ENCODE measurements at regions not wholly inside any gene's neighbourhood (a gene's known extent, or its start where the extent isn't known, plus 50 kb on each side); places are given as distances from the start of the nearest gene placed in this dataset.
"Not testable (repeated sequence)": the region's sequence is repeated elsewhere in the genome, so short reads cannot be mapped to it uniquely, and the experiment has no call there.

GRCh38 chr4:12519426-12519825, 964.7 kb downstream of the RAB28 start:
- FAIRE-seq (no peak), DNase-seq (ENCODE audit: low spot score in 2 of 2) (no peak)

- DNase-seq (ENCODE audit: low spot score in 2 of 2) (no peak), FAIRE-seq (no peak)
Measured at GRCh38 chr4:12507868-12508481, 976.2 kb downstream of the RAB28 start.

DNA sequence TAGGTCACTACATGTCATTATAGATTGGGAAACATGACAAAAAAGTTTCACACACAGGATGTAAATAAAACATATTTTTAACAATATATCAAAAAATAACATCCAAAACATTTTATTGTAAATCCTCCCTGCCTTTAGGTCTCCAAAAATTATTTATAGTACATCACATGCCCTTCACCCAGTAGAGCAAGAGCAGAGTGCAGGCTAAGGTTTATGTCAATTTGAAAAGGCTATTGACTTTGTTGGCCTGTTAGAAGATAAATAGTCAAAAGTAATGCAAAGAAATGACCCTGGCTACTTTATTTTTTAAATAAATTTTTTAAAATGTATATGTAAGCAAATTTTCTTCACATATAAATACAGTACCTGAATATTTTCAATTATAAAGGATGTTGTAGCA, 983.7 kb downstream of the RAB28 start:
- FAIRE-seq, result no peak
- DNase-seq (ENCODE audit: low spot score in 2 of 2), result no peak

DNA sequence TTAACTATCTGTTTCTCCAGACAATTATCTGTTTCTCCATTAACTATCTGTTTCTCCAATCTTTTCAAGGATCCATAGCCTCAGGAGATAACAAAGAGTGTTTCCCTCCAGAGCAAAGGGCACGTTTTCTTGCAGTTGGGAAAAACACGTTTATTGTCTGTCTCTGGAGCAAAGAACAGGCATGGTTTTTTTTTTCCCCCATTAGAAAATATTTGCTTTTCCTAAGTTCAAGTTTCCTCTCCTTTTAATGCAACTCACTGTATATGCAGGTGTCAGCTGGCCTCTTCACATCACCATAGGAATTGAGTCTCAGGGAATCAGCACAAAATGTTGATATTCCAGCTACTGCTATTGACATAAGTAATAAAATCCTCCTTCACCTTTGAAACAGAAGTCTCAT, 984.4 kb downstream of the RAB28 start:
- FAIRE-seq (no peak), DNase-seq (ENCODE audit: low spot score in 2 of 2) (no peak)

DNA sequence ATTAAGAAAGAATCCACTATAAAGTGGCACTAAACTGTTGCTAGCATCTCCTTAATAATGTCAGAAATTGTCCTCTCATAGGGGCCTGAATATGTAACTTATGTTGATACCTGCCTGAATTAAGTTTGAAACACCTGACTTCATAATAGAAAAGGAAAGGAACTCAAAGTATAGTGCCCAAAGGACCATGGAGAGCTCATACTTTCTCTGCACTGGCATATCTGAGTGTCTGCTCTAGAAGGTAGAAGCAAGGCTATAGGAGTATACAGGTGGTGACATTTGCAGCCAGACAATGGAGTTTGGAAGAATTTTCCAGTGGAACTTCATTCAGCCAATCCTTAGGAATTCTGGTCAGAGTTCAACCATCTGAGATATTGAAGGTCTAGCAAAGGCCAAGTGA, 988.9 kb downstream of the RAB28 start:
- DNase-seq (ENCODE audit: low spot score in 2 of 2) (no peak), FAIRE-seq (no peak)

DNA sequence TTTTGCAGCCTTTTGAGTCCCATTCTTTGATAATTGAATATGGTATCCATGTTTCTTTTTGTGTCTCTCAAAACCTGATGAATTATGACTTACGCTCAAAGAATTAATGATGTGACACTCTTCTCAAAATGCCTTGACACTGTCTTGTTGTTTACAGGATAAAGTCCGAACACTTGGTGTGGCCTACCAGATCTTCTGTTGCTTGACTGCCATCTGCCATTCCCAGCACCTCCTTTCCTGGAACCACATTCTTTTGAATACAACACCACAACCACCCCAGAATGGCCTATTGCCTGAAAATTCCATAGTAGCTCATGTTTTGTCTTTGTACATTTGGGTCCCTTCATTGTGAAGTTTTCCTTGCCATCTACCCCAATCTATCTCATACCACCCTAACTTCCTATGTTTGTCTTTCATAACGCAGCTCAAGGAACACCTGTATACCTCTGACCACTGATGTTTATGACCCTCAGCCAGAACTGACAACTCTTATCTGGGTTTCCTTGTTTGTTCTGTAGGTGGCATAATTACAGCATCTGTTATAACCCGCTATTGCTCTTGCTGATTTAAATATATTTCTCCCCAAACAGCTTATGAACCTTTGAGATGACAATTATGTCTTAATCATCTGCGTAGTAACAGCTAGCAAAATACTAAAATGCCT, 991.3 kb downstream of the RAB28 start:
- DNase-seq (ENCODE audit: low spot score in 2 of 2) (no peak), FAIRE-seq (no peak)

DNA sequence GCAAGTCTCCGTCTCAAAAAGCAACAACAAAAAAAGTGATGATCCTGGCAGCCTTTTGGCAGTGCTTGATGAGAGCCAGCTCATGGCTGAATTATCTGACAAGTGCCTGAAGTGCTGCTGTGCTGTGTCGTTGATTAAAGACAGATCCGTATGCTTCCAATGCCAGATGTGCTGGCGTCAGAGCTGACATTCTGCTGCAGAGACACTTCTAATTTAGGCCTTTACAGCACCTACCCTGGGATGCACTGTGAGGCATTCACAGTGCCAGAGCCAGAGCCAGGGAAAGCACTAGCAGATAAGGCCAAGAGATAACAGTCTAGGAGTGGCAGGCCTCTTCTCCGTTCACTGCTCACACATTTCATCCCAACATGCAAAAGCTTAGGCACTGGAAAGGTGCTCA, 995.5 kb downstream of the RAB28 start:
- no peak for DNase-seq (ENCODE audit: low spot score in 2 of 2)
- no peak for FAIRE-seq

GRCh38 chr4:12487000-12487399, 997.1 kb downstream of the RAB28 start:
- no peak for DNase-seq (ENCODE audit: low spot score in 2 of 2)
- no peak for FAIRE-seq

GRCh38 chr4:12472087-12472486, 1012.1 kb downstream of the RAB28 start:
- no peak for DNase-seq (ENCODE audit: low spot score in 2 of 2)
- FAIRE-seq, result no peak

DNA sequence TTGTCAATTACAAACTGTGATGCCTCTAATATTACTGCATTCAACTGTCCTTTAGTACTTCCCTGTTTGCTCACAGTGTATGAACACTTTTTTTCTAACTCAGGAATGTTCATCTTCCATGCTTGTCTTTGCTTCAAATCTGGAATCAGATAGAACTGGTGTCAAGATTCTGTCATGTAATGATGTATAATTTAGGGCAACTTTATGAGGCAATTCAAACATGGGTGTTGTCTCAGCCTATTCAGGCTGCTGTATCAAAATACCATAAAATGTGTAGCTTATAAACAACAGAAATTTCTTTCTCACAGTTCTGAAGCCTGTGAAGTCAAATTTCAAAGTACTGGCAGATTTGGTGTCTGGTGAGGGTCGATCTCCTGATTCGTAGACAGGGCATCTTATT, 1012.9 kb downstream of the RAB28 start:
- DNase-seq (ENCODE audit: low spot score in 2 of 2) (no peak), FAIRE-seq (no peak)

DNA sequence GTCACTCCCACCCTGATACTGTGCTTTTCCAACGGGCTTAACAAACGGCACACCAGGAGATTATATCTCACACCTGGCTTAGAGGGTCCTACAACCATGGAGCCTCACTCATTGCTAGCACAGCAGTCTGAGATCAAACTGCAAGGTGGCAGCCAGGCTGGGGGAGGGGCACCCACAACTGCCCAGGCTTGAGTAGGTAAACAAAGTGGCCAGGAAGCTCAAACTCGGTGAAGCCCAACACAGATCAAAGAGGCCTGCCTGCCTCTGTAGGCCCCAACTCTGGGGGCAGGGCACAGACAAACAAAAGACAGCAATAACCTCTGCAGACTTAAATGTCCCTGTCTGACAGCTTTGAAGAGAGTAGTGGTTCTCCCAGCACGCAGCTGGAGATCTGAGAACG, 1022.6 kb downstream of the RAB28 start:
- DNase-seq (ENCODE audit: low spot score in 2 of 2); FAIRE-seq: not testable (repeated sequence)

DNA sequence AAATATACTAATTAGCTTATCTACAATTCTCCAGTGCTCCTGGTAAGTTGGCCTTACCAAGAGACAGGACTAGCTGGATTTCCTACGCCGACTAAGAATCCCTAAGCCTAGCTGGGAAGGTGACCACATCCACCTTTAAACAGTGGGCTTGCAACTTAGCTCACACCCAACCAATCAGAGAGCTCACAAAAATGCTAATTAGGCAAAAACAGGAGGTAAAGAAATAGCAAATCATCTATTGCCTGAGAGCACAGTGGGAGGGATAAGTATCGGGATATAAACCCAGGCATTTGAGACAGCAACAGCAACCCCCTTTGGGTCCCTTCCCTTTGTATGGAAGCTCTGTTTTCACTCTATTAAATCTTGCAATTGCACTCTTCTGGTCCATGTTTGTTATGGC, 1025.0 kb downstream of the RAB28 start:
- DNase-seq (ENCODE audit: low spot score in 2 of 2), result no peak
- FAIRE-seq, result no peak

- DNase-seq (ENCODE audit: low spot score in 2 of 2) (no peak), FAIRE-seq (no peak)
Measured at GRCh38 chr4:12458621-12459020, 1025.5 kb downstream of the RAB28 start.

GRCh38 chr4:12452291-12452690, 1023.6 kb upstream of the HS3ST1 start:
- DNase-seq (ENCODE audit: low spot score in 2 of 2), result no peak
- no peak for FAIRE-seq

DNA sequence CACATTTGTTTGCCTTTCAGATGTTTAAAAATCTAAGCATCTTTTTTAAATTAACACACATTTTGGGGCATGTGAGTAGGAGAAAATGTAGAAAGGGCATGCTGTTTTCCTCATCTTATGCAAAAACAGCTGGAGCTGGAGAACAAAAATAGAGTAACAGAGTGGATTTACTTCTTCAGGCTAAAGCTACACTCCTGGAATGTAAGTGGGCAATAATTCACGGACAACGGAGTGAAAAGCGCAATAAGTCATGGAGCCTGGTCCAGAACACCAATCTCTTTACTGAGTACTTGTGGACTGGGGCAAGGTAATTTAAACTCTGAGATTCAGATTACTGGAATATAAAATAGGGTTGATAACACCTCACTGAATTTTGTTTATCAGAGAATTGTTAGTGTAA, 1018.8 kb upstream of the HS3ST1 start:
- DNase-seq (ENCODE audit: low spot score in 2 of 2) (no peak), FAIRE-seq (no peak)

GRCh38 chr4:12446657-12447185, 1018.0 kb upstream of the HS3ST1 start:
- FAIRE-seq (no peak), DNase-seq (ENCODE audit: low spot score in 2 of 2) (no peak)

- FAIRE-seq (no peak), DNase-seq (ENCODE audit: low spot score in 2 of 2) (no peak)
Measured at GRCh38 chr4:12446256-12446655, 1017.6 kb upstream of the HS3ST1 start.

DNA sequence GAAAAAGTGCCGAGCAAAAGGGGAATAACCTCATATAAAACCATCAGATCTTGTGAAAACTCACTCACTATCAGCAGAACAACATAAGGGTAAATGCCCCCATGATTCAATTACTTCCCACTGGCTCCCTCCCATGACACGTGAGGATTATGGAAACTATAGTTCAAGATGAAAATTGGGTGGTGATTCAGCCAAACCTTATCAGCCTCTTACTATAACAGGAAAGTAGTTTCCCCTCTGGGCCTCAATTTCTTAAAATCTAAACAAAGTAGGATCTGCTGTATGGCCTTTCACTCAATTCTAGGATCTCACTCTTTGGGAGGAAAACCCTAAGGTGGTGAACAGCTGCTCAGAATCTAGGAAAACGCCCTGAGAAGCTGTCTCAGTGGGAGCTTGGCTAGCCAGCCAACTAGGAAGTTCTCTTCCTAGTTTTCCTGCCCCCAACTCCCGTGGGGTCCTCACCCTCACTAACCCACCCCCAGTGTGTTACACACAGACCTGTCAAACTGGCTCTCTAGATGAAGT, 1017.1 kb upstream of the HS3ST1 start:
- no peak for FAIRE-seq

DNA sequence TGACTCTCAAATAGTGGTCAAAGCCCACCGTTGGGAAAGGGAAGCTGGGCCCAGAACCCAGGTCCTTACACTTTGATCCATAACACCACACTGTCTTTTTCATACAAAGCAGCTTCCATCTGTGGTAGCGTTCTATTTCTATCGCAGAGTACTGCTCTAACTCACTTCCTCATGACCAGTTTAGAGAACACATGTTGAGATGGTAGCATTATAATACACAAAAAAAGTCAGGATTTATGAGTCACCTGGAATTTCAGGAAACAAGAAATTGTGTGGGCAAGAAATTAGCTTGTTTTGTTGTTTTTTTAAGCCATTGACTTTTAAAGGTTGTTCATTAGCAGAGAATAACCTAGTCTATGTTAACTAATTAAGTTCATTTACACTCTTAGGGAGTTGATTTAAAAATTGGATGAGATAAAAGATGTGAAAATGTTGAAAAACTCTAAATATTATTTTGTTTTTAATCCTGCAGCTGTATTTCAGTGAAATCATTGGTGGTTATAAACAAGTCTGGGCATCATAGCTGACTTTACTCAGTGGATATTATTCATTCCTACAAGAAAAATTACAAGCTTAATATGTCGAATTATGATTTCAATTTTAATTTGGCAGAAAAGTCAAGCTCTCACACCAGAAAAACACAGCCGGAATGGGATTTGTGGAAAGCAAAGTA, 1011.1 kb upstream of the HS3ST1 start:
- DNase-seq (ENCODE audit: low spot score in 2 of 2) (no peak), FAIRE-seq (no peak)

More for the DNA sequence above, 1017.1 kb upstream of the HS3ST1 start:
- no peak for DNase-seq (ENCODE audit: low spot score in 2 of 2)

DNA sequence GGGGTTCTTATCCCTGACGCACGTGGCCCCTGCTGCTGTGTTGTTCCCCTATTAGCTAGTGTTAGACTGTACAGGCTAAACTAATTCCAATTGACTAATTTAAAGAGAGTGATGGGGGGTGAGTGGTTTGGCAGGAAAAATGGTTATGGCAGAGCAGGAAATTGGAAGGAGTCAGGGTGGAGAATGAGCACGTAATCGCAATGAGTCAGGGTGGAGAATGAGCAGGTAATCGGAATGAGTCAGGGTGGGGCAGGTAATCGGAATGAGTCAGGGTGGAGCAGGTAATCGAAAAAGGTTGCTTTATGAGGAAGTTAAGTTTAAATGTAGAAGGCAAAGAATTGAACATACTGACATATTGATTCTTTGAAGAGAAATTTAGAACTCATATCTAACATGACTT, 1002.6 kb upstream of the HS3ST1 start:
- FAIRE-seq; DNase-seq (ENCODE audit: low spot score in 2 of 2): not testable (repeated sequence)

GRCh38 chr4:12421364-12421763, 992.7 kb upstream of the HS3ST1 start:
- no peak for FAIRE-seq

More at GRCh38 chr4:12421364-12421763, 992.7 kb upstream of the HS3ST1 start:
- no peak for DNase-seq (ENCODE audit: low spot score in 2 of 2)

All from frontal cortex (tissue), 3 donors.